GM12891 (cell line): ENCODE measurements at regions not wholly inside any gene's neighbourhood (a gene's known extent, or its start where the extent isn't known, plus 50 kb on each side); places are given as distances from the start of the nearest gene placed in this dataset.

Source experiments
- DNase-seq: peaks from one replicate; pipeline ENCODE4 v3.0.0; 2011; ENCODE audit warnings: low spot score; ENCODE audit not compliant: insufficient read length
- FAIRE-seq: peaks from 2 replicates; lab custom pipeline; 2011; peaks lifted over from hg19 to GRCh38; lab: Jason Lieb, UNC
- PAX5 ChIP-seq: IDR thresholded peaks from 2 replicates; pipeline ENCODE4 v1.6.1; 2011; ENCODE audit warnings: low read length, moderate library complexity, mild to moderate bottlenecking; ENCODE audit not compliant: insufficient read depth, severe bottlenecking
- POLR2A ChIP-seq: IDR thresholded peaks from 2 replicates; pipeline ENCODE4 v1.6.1; 2011; ENCODE audit warnings: low read depth, low read length, control low read depth
- POLR2AphosphoS5 ChIP-seq: IDR thresholded peaks from 2 replicates; pipeline ENCODE4 v1.6.1; 2011; ENCODE audit warnings: low read depth, low read length, control low read depth
- POU2F2 ChIP-seq: IDR thresholded peaks from 2 replicates; pipeline ENCODE4 v1.6.1; 2011; ENCODE audit warnings: low read depth, mild to moderate bottlenecking, control low read depth, low read length, moderate library complexity
- SPI1 ChIP-seq: IDR thresholded peaks from 2 replicates; pipeline ENCODE4 v1.6.1; 2011; ENCODE audit warnings: low read depth, low read length, control low read depth
- TAF1 ChIP-seq: IDR thresholded peaks from 2 replicates; pipeline ENCODE4 v1.6.1; 2011; ENCODE audit warnings: low read depth, low read length, control low read depth

DNA sequence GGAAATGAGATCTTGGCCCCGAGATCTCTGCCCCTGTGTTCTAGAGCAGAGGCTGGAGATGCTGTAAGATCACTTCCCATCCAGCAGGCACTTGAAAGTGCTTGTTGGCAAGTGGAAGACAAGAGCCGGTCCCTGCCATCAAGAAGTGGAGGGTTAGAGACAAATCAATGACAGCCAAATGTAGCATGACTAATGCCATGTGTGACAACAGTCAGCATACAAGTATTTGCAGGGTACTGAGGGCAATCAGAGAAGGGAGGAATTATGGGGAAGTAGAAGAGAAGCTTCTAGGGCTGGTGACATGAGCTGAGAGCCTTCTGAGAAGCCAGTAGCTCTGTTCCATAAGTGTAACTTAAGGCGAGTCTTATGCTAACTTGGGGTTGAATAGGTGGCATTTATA lies 58.6 kb downstream of the TMEM17 start:
- DNase-seq (no peak), FAIRE-seq (no peak)
- TF ChIP-seq POLR2A (no peak), POU2F2 (no peak), PAX5 (no peak), POLR2AphosphoS5 (no peak), TAF1 (no peak), SPI1 (no peak)

DNA sequence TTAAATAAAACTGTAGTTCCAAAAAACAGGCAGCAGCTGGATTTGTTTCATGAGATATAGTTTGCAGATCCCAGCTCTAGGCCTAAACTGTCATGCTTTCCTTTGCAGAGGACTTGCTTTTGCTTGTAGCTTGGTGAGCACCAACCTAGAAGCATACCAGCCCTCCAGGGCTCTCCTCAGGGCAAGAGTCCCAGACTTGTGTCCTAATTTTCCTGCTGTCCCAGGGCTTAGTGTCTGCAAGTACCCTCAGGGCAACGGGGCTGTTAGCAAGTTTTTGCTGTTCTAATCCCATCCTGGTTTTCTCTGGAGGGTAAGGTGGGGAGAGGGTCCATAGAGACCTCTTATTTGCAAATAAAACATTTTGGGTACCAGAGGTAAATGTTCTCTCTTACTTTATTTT lies 59.5 kb downstream of the TMEM17 start:
- TF ChIP-seq POLR2A: no peak
- FAIRE-seq (no peak), DNase-seq (no peak)

DNA sequence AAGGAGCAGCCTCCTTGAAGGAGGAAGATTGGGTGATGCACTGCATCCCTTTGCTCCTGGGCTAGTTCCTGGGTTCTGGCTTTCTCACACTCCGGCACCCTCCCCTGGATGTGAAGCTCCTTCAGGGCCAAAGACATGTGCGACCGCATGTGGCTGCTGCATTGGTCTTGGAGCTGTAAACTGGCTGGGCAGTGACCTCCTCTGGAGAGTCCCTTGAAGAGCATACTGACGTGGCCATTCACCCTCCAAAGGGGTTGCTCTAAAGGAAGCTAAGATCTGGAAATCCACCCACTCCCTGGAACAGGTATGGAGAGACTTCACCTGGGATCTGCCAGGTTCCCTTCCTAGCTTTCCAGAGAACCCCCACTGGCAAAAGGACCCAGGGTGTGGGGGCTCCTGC lies 62.1 kb downstream of the TMEM17 start:
- no peak for TF ChIP-seq PAX5
- no peak for TF ChIP-seq POLR2A
- no peak for TF ChIP-seq POU2F2
- no peak for TF ChIP-seq TAF1
- TF ChIP-seq SPI1: no peak
- TF ChIP-seq POLR2AphosphoS5: no peak
- DNase-seq (no peak), FAIRE-seq (no peak)

GRCh38 chr2:62443471-62443870 lies 62.5 kb downstream of the TMEM17 start:
- FAIRE-seq: no peak
- TF ChIP-seq PAX5 (no peak), POLR2A (no peak), SPI1 (no peak), TAF1 (no peak), POLR2AphosphoS5 (no peak), POU2F2 (no peak)
- DNase-seq: no peak

- DNase-seq (no peak), FAIRE-seq (no peak)
- TF ChIP-seq POU2F2 (no peak), SPI1 (no peak)
Measured at GRCh38 chr2:62441824-62442223, 64.2 kb downstream of the TMEM17 start.

- TF ChIP-seq PAX5 (no peak), POLR2A (no peak), SPI1 (no peak), POLR2AphosphoS5 (no peak), POU2F2 (no peak)
- DNase-seq (no peak), FAIRE-seq (no peak)
Measured at GRCh38 chr2:62441421-62441820, 64.6 kb downstream of the TMEM17 start.

- no peak for DNase-seq
- no peak for TF ChIP-seq SPI1
- TF ChIP-seq POU2F2: no peak
- TF ChIP-seq PAX5: no peak
- TF ChIP-seq POLR2AphosphoS5: no peak
- TF ChIP-seq POLR2A: no peak
- TF ChIP-seq TAF1: no peak
- FAIRE-seq: no peak
Measured at GRCh38 chr2:62440281-62440946, 65.6 kb downstream of the TMEM17 start.

DNA sequence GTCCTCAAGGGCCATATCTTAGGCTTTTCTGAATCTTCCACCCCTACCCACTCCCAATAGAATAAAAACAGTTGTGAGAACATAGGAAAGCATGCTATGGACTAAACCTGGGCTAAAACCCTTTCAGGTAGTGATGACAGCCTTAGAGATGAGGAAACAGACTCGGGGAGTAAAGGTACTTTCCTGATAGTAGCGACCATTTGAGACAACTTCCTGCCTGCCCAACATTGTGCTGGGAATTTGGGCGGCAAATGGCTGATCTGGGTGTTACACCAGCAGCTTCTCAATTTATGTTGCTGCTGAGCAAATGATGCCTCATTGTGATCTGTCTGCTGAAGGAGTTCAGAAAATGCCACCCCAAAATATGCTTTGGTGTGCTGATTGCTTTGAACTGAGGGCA lies 66.6 kb downstream of the TMEM17 start:
- FAIRE-seq (no peak), DNase-seq (no peak)

DNA sequence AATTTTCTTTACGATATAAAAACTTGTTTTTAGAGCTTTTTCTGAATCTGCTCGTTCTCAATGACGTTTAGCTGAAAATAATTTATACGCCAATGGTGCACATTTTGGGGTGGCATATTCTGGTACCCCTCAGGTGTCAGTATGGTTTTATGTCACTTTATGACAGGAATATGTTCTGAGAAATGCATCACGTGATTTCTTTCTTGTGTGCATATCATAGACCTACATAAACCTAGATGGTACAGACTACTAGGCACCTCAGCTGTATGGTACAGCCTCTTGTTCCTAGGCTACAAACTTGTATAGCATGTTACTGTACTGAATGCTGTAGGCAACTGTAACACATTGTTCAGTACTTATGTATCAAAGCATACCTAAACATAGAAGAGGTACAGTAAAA lies 68.2 kb downstream of the TMEM17 start:
- FAIRE-seq (no peak), DNase-seq (no peak)
- TF ChIP-seq POLR2AphosphoS5: no peak
- TF ChIP-seq POLR2A: no peak
- TF ChIP-seq PAX5: no peak
- no peak for TF ChIP-seq SPI1
- no peak for TF ChIP-seq TAF1
- TF ChIP-seq POU2F2: no peak

More for the DNA sequence above, 66.6 kb downstream of the TMEM17 start:
- TF ChIP-seq POLR2AphosphoS5: no peak
- TF ChIP-seq TAF1: no peak
- no peak for TF ChIP-seq POU2F2
- TF ChIP-seq PAX5: no peak
- no peak for TF ChIP-seq POLR2A
- no peak for TF ChIP-seq SPI1

DNA sequence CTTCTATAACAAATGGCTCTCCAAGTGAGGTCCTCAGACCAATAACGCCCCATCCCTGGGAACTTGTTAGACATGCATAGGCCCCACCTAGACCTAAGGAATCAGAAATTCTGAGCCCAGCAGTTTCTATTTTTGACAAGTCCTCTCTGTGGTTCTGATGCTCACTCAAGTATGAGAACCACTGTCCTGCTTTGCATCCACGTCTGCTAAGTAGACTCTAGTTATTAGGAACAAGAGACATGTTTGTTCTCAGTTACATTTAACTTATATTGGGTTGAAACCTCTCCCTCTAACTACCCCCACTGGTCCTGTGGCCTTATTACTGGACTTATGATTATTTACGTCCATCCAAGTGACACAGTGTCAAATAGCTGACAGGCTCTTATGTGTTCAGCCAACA lies 70.3 kb downstream of the TMEM17 start:
- DNase-seq: peak; percentile 38
- peak; percentile 66 for FAIRE-seq

More for the DNA sequence above, 70.3 kb downstream of the TMEM17 start:
- no peak for TF ChIP-seq PAX5
- no peak for TF ChIP-seq POU2F2
- TF ChIP-seq POLR2AphosphoS5: no peak
- no peak for TF ChIP-seq TAF1
- TF ChIP-seq SPI1: no peak
- TF ChIP-seq POLR2A: no peak
